GM13977 (cell line): ENCODE measurements at regions not wholly inside any gene's neighbourhood (a gene's known extent, or its start where the extent isn't known, plus 50 kb on each side); places are given as distances from the start of the nearest gene placed in this dataset.
"Not testable (repeated sequence)": the region's sequence is repeated elsewhere in the genome, so short reads cannot be mapped to it uniquely, and the experiment has no call there.

Experiments
- DNase-seq: peaks from one replicate; pipeline ENCODE4 v3.0.0; 2012; ENCODE audit warnings: low spot score
- CTCF ChIP-seq: IDR thresholded peaks from 2 replicates; pipeline ENCODE4 v1.5.1; 2012; ENCODE audit warnings: mild to moderate bottlenecking, control low read depth; ENCODE audit not compliant: insufficient read depth; ENCODE audit errors: extremely low read depth, missing control alignments
- in situ Hi-C: fragments of 300-500 bp; cut with MboI; formaldehyde crosslinking; loops from one replicate; pipeline ENCODE4 v1.12.0; 2022; ENCODE audit warnings: low sequenced_read_pairs, low pct_unique_long_range_greater_than_20kb, mixed read lengths, inconsistent platforms; ENCODE audit not compliant: unreplicated experiment

GRCh38 chr5:74442466-74442865, 198.1 kb downstream of the ENC1 start:
- in situ Hi-C loops = no loop called here
- TF ChIP-seq CTCF = no peak
- no peak for DNase-seq

- in situ Hi-C loops = no loop called here
- no peak for DNase-seq
- TF ChIP-seq CTCF = no peak
These were observed 198.9 kb downstream of the ENC1 start for GRCh38 chr5:74441616-74442015.

GRCh38 chr5:74440341-74440740, 200.2 kb downstream of the ENC1 start:
- no peak for DNase-seq
- in situ Hi-C loops = no loop called here
- no peak for TF ChIP-seq CTCF

GRCh38 chr5:74437870-74438269, 202.7 kb downstream of the ENC1 start:
- DNase-seq, in situ Hi-C loops: not testable (repeated sequence)

GRCh38 chr5:74433896-74434829, 206.4 kb downstream of the ENC1 start:
- in situ Hi-C loops = no loop called here
- TF ChIP-seq CTCF = no peak
- no peak for DNase-seq

- DNase-seq = peak; percentile 11
- in situ Hi-C loops = no loop called here
- TF ChIP-seq CTCF = no peak
These were observed 207.2 kb downstream of the ENC1 start for GRCh38 chr5:74433255-74433895.

GRCh38 chr5:74432721-74433120, 207.8 kb downstream of the ENC1 start:
- in situ Hi-C loops = no loop called here
- DNase-seq = no peak
- no peak for TF ChIP-seq CTCF
